Kidney (tissue), 13 donors: ENCODE measurements at regions not wholly inside any gene's neighbourhood (a gene's known extent, or its start where the extent isn't known, plus 50 kb on each side); places are given as distances from the start of the nearest gene placed in this dataset.
"Not testable (repeated sequence)": the region's sequence is repeated elsewhere in the genome, so short reads cannot be mapped to it uniquely, and the experiment has no call there.

Source experiments
- DNase-seq, 5 donors: peaks; one replicate each; pipeline ENCODE4 v3.0.0-alpha.2; 2013 to 2020
- FAIRE-seq: peaks from 2 replicates; lab custom pipeline; 2012; peaks lifted over from hg19 to GRCh38; lab: Jason Lieb, UNC
- H3K27ac ChIP-seq, 2 donors: one replicate each; pipeline ENCODE4 v1.7.0; 2013; ENCODE audit warnings: low read depth in 2 of 2, low read length in 2 of 2, inconsistent platforms in 1 of 2
- H3K27me3 ChIP-seq: one replicate; pipeline ENCODE4 v1.7.1; 2013; ENCODE audit warnings: low read length, inconsistent platforms; ENCODE audit not compliant: control insufficient read depth, insufficient read depth
- H3K36me3 ChIP-seq, 3 donors: one replicate each; pipeline versions ENCODE4 v1.7.0 to v1.7.1; 2013; ENCODE audit warnings: low read length in 3 of 3, control low read depth in 1 of 3, inconsistent platforms in 1 of 3; ENCODE audit not compliant: insufficient read depth in 3 of 3, control insufficient read depth in 2 of 3
- H3K4me1 ChIP-seq, 3 donors: one replicate each; pipeline versions ENCODE4 v1.7.0 to v1.7.1; 2013; ENCODE audit warnings: low read length in 3 of 3, inconsistent platforms in 1 of 3, low read depth in 1 of 3; ENCODE audit not compliant: control insufficient read depth in 2 of 3, insufficient read depth in 2 of 3
- H3K4me3 ChIP-seq, 3 donors: one replicate each; pipeline versions ENCODE4 v1.7.0 to v1.8.1; 2013; ENCODE audit warnings: low read length in 3 of 3, control low read depth in 1 of 3, inconsistent platforms in 1 of 3
- H3K9ac ChIP-seq, 3 donors: one replicate each; pipeline versions ENCODE4 v1.7.0 to v1.7.1; 2013; ENCODE audit warnings: low read length in 3 of 3, control low read depth in 1 of 3, inconsistent platforms in 1 of 3
- H3K9me3 ChIP-seq, 3 donors: one replicate each; pipeline versions ENCODE4 v1.7.0 to v1.7.1; 2013; ENCODE audit warnings: low read length in 3 of 3, control low read depth in 1 of 3, inconsistent platforms in 1 of 3; ENCODE audit not compliant: control insufficient read depth in 2 of 3, insufficient read depth in 1 of 3
- CTCF ChIP-seq: IDR thresholded peaks from 3 replicates; pipeline ENCODE4 v1.5.1; 2012; ENCODE audit warnings: mild to moderate bottlenecking, moderate library complexity, borderline replicate concordance; ENCODE audit not compliant: insufficient read depth; ENCODE audit errors: extremely low read depth
- intact Hi-C: fragments of 100-400 bp; cut with DNase I; formaldehyde crosslinking; loops from one replicate; pipeline ENCODE4 v1.11.1; 2022
- donor health status: control.
- donor health status: control.
- donor health status: control.
- donor health status: control.
- donor health status: control.
- donor health status: DM: yes; HTN: yes; CAD: no.
- donor health status: Normal renal cell carcinoma (clear cell type).

- Histone ChIP-seq H3K27me3 (no peaks in the 10 kb centered on the region), H3K4me3 (no peak overlapping the region), H3K9ac (no peak overlapping the region), H3K27ac (no peak overlapping the region), H3K36me3 (no peaks in the 10 kb centered on the region), H3K4me1 (no peaks in the 10 kb centered on the region), H3K9me3 (no peaks in the 10 kb centered on the region)
- TF ChIP-seq CTCF: no peak
- FAIRE-seq (no peak), DNase-seq (no peak)
- intact Hi-C loops: no loop called here
Measured at GRCh38 chr2:47283659-47284058, 85.5 kb upstream of the EPCAM start.

- Histone ChIP-seq H3K9me3 (no peaks in the 10 kb centered on the region), H3K27me3 (no peaks in the 10 kb centered on the region), H3K36me3 (no peaks in the 10 kb centered on the region), H3K9ac (no peak overlapping the region), H3K4me3 (no peak overlapping the region), H3K4me1 (no peaks in the 10 kb centered on the region), H3K27ac (no peak overlapping the region)
- no peak for TF ChIP-seq CTCF
- DNase-seq: no peak
- intact Hi-C loops: no loop called here
- FAIRE-seq: no peak
Measured at GRCh38 chr2:47282621-47283272, 86.4 kb upstream of the EPCAM start.

GRCh38 chr2:47279525-47279924 lies 89.6 kb upstream of the EPCAM start:
- FAIRE-seq, H3K4me1 ChIP-seq, H3K4me3 ChIP-seq, H3K27me3 ChIP-seq, H3K9me3 ChIP-seq, H3K9ac ChIP-seq, H3K27ac ChIP-seq, intact Hi-C loops, H3K36me3 ChIP-seq, DNase-seq: not testable (repeated sequence)

GRCh38 chr2:47277987-47278386 lies 91.1 kb upstream of the EPCAM start:
- peaks cover 0 to 14% (median 4%) of the 10 kb centered on the region in 3 donors for H3K4me1 ChIP-seq
- DNase-seq (no peak), FAIRE-seq (no peak)
- intact Hi-C loops: no loop called here
- no peak for TF ChIP-seq CTCF
- H3K9me3 ChIP-seq: no peaks in the 10 kb centered on the region
- no peaks in the 10 kb centered on the region for H3K36me3 ChIP-seq
- no peaks in the 10 kb centered on the region for H3K27me3 ChIP-seq
- H3K4me3 ChIP-seq: no peak overlapping the region
- no peak overlapping the region for H3K9ac ChIP-seq
- H3K27ac ChIP-seq: no peak overlapping the region
